GM18508 (cell line): ENCODE measurements at regions not wholly inside any gene's neighbourhood (a gene's known extent, or its start where the extent isn't known, plus 50 kb on each side); places are given as distances from the start of the nearest gene placed in this dataset.
"Not testable (repeated sequence)": the region's sequence is repeated elsewhere in the genome, so short reads cannot be mapped to it uniquely, and the experiment has no call there.

Source experiments
- ATAC-seq: cut with Tn5 transposase; IDR thresholded peaks from one replicate; pipeline ENCODE4 v1.9.1; 2021; ENCODE audit warnings: moderate number of reproducible peaks; ENCODE audit not compliant: insufficient read depth, unreplicated experiment

- ATAC-seq = no peak
Measured at GRCh38 chr4:134663742-134664141, 462.2 kb upstream of the PABPC4L start.

- ATAC-seq = no peak
Measured at GRCh38 chr4:134650461-134650860, 448.9 kb upstream of the PABPC4L start.

- ATAC-seq = no peak
Measured at GRCh38 chr4:134645778-134646177, 444.2 kb upstream of the PABPC4L start.

- no peak for ATAC-seq
Measured at GRCh38 chr4:134636338-134637051, 434.9 kb upstream of the PABPC4L start.

- no peak for ATAC-seq
Measured at GRCh38 chr4:134634301-134634700, 432.7 kb upstream of the PABPC4L start.

- no peak for ATAC-seq
Measured at GRCh38 chr4:134632056-134632455, 430.5 kb upstream of the PABPC4L start.

- no peak for ATAC-seq
Measured at GRCh38 chr4:134628066-134628465, 426.5 kb upstream of the PABPC4L start.

- ATAC-seq = no peak
Measured at GRCh38 chr4:134627366-134627765, 425.8 kb upstream of the PABPC4L start.

- no peak for ATAC-seq
Measured at GRCh38 chr4:134624365-134624764, 422.8 kb upstream of the PABPC4L start.

- ATAC-seq = not testable (repeated sequence)
Measured at GRCh38 chr4:134622626-134623575, 421.3 kb upstream of the PABPC4L start.

- ATAC-seq = no peak
Measured at GRCh38 chr4:134622199-134622598, 420.6 kb upstream of the PABPC4L start.

GRCh38 chr4:134621715-134622114 lies 420.1 kb upstream of the PABPC4L start:
- not testable (repeated sequence) for ATAC-seq

- ATAC-seq = no peak
Measured at GRCh38 chr4:134610956-134611355, 409.4 kb upstream of the PABPC4L start.

GRCh38 chr4:134610172-134610571 lies 408.6 kb upstream of the PABPC4L start:
- ATAC-seq = no peak

GRCh38 chr4:134601706-134602105 lies 400.1 kb upstream of the PABPC4L start:
- no peak for ATAC-seq

GRCh38 chr4:134591326-134591725 lies 389.7 kb upstream of the PABPC4L start:
- ATAC-seq = no peak

- ATAC-seq = no peak
Measured at GRCh38 chr4:134585972-134586371, 384.4 kb upstream of the PABPC4L start.

- ATAC-seq = no peak
Measured at GRCh38 chr4:134567461-134567860, 365.9 kb upstream of the PABPC4L start.

GRCh38 chr4:134560728-134561127 lies 359.1 kb upstream of the PABPC4L start:
- no peak for ATAC-seq

GRCh38 chr4:134552063-134552462 lies 350.5 kb upstream of the PABPC4L start:
- ATAC-seq = no peak

- ATAC-seq = no peak
Measured at GRCh38 chr4:134551348-134551747, 349.8 kb upstream of the PABPC4L start.
